ENCODE measurements at regions not wholly inside any gene's neighbourhood (a gene's known extent, or its start where the extent isn't known, plus 50 kb on each side); places are given as distances from the start of the nearest gene placed in this dataset.

DNA sequence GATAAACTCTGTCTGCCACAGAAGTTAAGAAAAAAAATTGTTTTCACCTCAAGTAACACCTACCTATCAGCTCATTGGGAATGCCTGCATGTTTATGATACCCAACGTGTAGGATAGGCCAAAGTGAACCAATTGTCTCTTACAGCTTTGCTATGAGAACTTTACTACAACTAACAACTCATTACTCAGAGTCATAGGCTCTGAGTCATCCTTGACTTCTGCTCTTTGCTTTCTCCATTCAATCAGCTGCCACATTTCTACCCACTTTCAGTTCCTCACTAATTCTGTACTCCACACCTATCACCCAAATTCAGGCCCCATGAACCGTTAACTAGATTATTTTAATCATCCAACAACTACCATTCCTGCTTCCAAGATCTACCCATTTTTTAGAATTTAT, 843.9 kb downstream of the TUSC7 start:
- Histone ChIP-seq H3K23ac (ENCODE audit: insufficient read length) (no peak overlapping the region), H3K4me3 (ENCODE audit: extremely low read depth in 1 of 4, insufficient read depth in 2 of 4, low read depth in 3 of 4, low read length in 4 of 4) (no peak overlapping the region), H2BK120ac (replicated peaks; ENCODE audit: low read depth, low read length) (no peak overlapping the region), H3K9ac (replicated peaks in 1 of 4; ENCODE audit: extremely low read depth in 1 of 4, low read depth in 3 of 4, low read length in 3 of 4) (no peak overlapping the region), H2BK15ac (ENCODE audit: low read length) (no peak overlapping the region), H3K9me3 (ENCODE audit: insufficient read depth in 2 of 2, low read depth in 1 of 2, low read length in 1 of 2) (no peaks in the 10 kb centered on the region), H3K56ac (replicated peaks; ENCODE audit: insufficient read length, low read depth, low read length) (no peak overlapping the region), H3K79me1 (ENCODE audit: low read depth, low read length) (no peaks in the 10 kb centered on the region), H4K8ac (ENCODE audit: extremely low read depth, insufficient read depth, low read length) (no peak overlapping the region), H3K23me2 (ENCODE audit: low read depth, low read length) (no peaks in the 10 kb centered on the region), H3K18ac (ENCODE audit: extremely low read depth, low read length) (no peak overlapping the region), H3K27me3 (replicated peaks in 1 of 4; ENCODE audit: control insufficient read depth in 3 of 4, extremely low read depth in 1 of 4, insufficient read depth in 3 of 4, low read length in 3 of 4) (peaks cover 0 to 3% (median 0%) of the 10 kb centered on the region in 4 experiments; a peak in 1 of 7 replicates), H3K36me3 (ENCODE audit: control insufficient read depth in 2 of 4, insufficient read depth in 4 of 4, low read length in 3 of 4) (no peaks in the 10 kb centered on the region), H3K79me2 (ENCODE audit: control insufficient read depth in 1 of 2, insufficient read depth in 2 of 2, low read length in 2 of 2) (no peaks in the 10 kb centered on the region), H3K27ac (ENCODE audit: low read depth, low read length) (no peak overlapping the region), H4K91ac (replicated peaks; ENCODE audit: insufficient read length, low read length) (no peak overlapping the region), H2BK5ac (ENCODE audit: low read depth, low read length) (no peak overlapping the region), H2AFZ (ENCODE audit: low read length) (no peak overlapping the region), H4K5ac (ENCODE audit: insufficient read length, low read depth, low read length) (no peak overlapping the region), H2BK12ac (ENCODE audit: low read depth, low read length) (no peak overlapping the region), H4K20me1 (replicated peaks in 1 of 2; ENCODE audit: control insufficient read depth in 1 of 2, insufficient read depth in 2 of 2, low read length in 2 of 2) (no peaks in the 10 kb centered on the region), H2AK5ac (ENCODE audit: low read depth, low read length) (no peak overlapping the region), H3K4me1 (replicated peaks in 1 of 4; ENCODE audit: control insufficient read depth in 3 of 4, insufficient read depth in 4 of 4, low read length in 3 of 4) (no peaks in the 10 kb centered on the region), H2BK20ac (ENCODE audit: low read length) (no peak overlapping the region), H3K14ac (ENCODE audit: insufficient read length) (no peak overlapping the region), H3K4ac (replicated peaks; ENCODE audit: insufficient read length, low read depth, low read length) (no peak overlapping the region), H3K4me2 (ENCODE audit: insufficient read depth in 1 of 2, low read depth in 2 of 2, low read length in 2 of 2) (no peak overlapping the region)
- DNase-seq (ENCODE audit: low read depth in 1 of 2, low spot score in 2 of 2) (no peak), FAIRE-seq (no peak)
- WGBS, 2 experiments (ENCODE audit: extremely low coverage in 1 of 2, insufficient coverage in 1 of 2, insufficient read length in 1 of 2, insufficient replicate concordance in 2 of 2, low coverage in 1 of 2, low lambda C conversion rate in 2 of 2, missing lambda C conversion rate in 1 of 2): 90% methylated on average over 2 of the region's 2 CpGs; no CpG with 5 or more reads in 1 of the 2 experiments
- ChIA-PET CTCF (ENCODE audit: partially characterized antibody) (interaction anchor here (0.9 kb wide), 1 partner anchor 540 kb away, joined by 3 read pairs; no protein-coding TSS in a partner anchor), POLR2A (ENCODE audit: partially characterized antibody) (no interaction called here)
- TF ChIP-seq, protein P1, sequence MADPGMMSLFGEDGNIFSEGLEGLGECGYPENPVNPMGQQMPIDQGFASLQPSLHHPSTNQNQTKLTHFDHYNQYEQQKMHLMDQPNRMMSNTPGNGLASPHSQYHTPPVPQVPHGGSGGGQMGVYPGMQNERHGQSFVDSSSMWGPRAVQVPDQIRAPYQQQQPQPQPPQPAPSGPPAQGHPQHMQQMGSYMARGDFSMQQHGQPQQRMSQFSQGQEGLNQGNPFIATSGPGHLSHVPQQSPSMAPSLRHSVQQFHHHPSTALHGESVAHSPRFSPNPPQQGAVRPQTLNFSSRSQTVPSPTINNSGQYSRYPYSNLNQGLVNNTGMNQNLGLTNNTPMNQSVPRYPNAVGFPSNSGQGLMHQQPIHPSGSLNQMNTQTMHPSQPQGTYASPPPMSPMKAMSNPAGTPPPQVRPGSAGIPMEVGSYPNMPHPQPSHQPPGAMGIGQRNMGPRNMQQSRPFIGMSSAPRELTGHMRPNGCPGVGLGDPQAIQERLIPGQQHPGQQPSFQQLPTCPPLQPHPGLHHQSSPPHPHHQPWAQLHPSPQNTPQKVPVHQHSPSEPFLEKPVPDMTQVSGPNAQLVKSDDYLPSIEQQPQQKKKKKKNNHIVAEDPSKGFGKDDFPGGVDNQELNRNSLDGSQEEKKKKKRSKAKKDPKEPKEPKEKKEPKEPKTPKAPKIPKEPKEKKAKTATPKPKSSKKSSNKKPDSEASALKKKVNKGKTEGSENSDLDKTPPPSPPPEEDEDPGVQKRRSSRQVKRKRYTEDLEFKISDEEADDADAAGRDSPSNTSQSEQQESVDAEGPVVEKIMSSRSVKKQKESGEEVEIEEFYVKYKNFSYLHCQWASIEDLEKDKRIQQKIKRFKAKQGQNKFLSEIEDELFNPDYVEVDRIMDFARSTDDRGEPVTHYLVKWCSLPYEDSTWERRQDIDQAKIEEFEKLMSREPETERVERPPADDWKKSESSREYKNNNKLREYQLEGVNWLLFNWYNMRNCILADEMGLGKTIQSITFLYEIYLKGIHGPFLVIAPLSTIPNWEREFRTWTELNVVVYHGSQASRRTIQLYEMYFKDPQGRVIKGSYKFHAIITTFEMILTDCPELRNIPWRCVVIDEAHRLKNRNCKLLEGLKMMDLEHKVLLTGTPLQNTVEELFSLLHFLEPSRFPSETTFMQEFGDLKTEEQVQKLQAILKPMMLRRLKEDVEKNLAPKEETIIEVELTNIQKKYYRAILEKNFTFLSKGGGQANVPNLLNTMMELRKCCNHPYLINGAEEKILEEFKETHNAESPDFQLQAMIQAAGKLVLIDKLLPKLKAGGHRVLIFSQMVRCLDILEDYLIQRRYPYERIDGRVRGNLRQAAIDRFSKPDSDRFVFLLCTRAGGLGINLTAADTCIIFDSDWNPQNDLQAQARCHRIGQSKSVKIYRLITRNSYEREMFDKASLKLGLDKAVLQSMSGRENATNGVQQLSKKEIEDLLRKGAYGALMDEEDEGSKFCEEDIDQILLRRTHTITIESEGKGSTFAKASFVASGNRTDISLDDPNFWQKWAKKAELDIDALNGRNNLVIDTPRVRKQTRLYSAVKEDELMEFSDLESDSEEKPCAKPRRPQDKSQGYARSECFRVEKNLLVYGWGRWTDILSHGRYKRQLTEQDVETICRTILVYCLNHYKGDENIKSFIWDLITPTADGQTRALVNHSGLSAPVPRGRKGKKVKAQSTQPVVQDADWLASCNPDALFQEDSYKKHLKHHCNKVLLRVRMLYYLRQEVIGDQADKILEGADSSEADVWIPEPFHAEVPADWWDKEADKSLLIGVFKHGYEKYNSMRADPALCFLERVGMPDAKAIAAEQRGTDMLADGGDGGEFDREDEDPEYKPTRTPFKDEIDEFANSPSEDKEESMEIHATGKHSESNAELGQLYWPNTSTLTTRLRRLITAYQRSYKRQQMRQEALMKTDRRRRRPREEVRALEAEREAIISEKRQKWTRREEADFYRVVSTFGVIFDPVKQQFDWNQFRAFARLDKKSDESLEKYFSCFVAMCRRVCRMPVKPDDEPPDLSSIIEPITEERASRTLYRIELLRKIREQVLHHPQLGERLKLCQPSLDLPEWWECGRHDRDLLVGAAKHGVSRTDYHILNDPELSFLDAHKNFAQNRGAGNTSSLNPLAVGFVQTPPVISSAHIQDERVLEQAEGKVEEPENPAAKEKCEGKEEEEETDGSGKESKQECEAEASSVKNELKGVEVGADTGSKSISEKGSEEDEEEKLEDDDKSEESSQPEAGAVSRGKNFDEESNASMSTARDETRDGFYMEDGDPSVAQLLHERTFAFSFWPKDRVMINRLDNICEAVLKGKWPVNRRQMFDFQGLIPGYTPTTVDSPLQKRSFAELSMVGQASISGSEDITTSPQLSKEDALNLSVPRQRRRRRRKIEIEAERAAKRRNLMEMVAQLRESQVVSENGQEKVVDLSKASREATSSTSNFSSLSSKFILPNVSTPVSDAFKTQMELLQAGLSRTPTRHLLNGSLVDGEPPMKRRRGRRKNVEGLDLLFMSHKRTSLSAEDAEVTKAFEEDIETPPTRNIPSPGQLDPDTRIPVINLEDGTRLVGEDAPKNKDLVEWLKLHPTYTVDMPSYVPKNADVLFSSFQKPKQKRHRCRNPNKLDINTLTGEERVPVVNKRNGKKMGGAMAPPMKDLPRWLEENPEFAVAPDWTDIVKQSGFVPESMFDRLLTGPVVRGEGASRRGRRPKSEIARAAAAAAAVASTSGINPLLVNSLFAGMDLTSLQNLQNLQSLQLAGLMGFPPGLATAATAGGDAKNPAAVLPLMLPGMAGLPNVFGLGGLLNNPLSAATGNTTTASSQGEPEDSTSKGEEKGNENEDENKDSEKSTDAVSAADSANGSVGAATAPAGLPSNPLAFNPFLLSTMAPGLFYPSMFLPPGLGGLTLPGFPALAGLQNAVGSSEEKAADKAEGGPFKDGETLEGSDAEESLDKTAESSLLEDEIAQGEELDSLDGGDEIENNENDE (IDR thresholded peaks at IDR 0.05; ENCODE audit: insufficient replicate concordance, low read length): no peak
